Prostate gland (tissue), 2 donors: ENCODE measurements at regions not wholly inside any gene's neighbourhood (a gene's known extent, or its start where the extent isn't known, plus 50 kb on each side); places are given as distances from the start of the nearest gene placed in this dataset.

Experiments
- CTCF ChIP-seq, 4 experiments: fragments of 200-600 bp in 2 of 4; fragments of 450-650 bp in 2 of 4; sonication (generic) in 2 of 4; IDR thresholded peaks; 1 replicate in 3 of 4; 2 replicates in 1 of 4; pipeline ENCODE4 v1.5.1; 2016 to 2019; ENCODE audit warnings: antibody characterized with exemption in 4 of 4, mild to moderate bottlenecking in 2 of 4, moderate library complexity in 2 of 4
- POLR2A ChIP-seq: fragments of 450-650 bp; IDR thresholded peaks from one replicate; pipeline ENCODE4 v1.6.1; 2016; ENCODE audit warnings: antibody characterized with exemption, mild to moderate bottlenecking
- POLR2AphosphoS5 ChIP-seq: sonication (generic); formaldehyde crosslinking; IDR thresholded peaks from one replicate; pipeline ENCODE4 v1.6.1; 2017; ENCODE audit warnings: antibody characterized with exemption

GRCh38 chr3:152564459-152564858 lies 270.5 kb upstream of the P2RY1 start:
- TF ChIP-seq CTCF (IDR thresholded peaks at IDR 0.05): no peak
- no peak for TF ChIP-seq POLR2A
- no peak for TF ChIP-seq POLR2AphosphoS5
